Uterus (tissue), 3 donors: ENCODE measurements at regions not wholly inside any gene's neighbourhood (a gene's known extent, or its start where the extent isn't known, plus 50 kb on each side); places are given as distances from the start of the nearest gene placed in this dataset.

Source experiments
- DNase-seq, 2 donors: peaks; one replicate each; pipeline ENCODE4 v3.0.0-alpha.2; 2019 to 2020
- H3K27ac ChIP-seq, 2 donors: fragments of 200-600 bp; sonication (generic); 1 replicate in 1 of 2; 2 replicates in 1 of 2; pipeline ENCODE4 v1.5.1; 2016 to 2018
- H3K27me3 ChIP-seq, 2 donors: fragments of 200-600 bp; sonication (generic); one replicate each; pipeline ENCODE4 v1.5.1; 2018 to 2019; ENCODE audit warnings: control low read depth in 1 of 2
- H3K36me3 ChIP-seq, 2 donors: fragments of 200-600 bp; sonication (generic); one replicate each; pipeline ENCODE4 v1.5.1; 2019; ENCODE audit warnings: control low read depth in 1 of 2
- H3K4me1 ChIP-seq, 2 donors: fragments of 200-600 bp; sonication (generic); one replicate each; pipeline ENCODE4 v1.5.1; 2018 to 2019; ENCODE audit warnings: control low read depth in 1 of 2
- H3K4me3 ChIP-seq, 2 donors: fragments of 200-600 bp; sonication (generic); 1 replicate in 1 of 2; 2 replicates in 1 of 2; pipeline ENCODE4 v1.5.1; 2018 to 2019; ENCODE audit warnings: mild to moderate bottlenecking in 1 of 2
- H3K9me3 ChIP-seq, 2 donors: fragments of 200-600 bp; sonication (generic); one replicate each; pipeline ENCODE4 v1.5.1; 2019; ENCODE audit warnings: control low read depth in 1 of 2
- POLR2A ChIP-seq, 2 donors: fragments of 450-650 bp; IDR thresholded peaks; one replicate each; pipeline ENCODE4 v1.6.1; 2016; ENCODE audit warnings: antibody characterized with exemption in 2 of 2, mild to moderate bottlenecking in 1 of 2, moderate library complexity in 1 of 2
- intact Hi-C: fragments of 100-400 bp; cut with DNase I; formaldehyde crosslinking; loops from one replicate; pipeline ENCODE4 v1.15.1; 2023; ENCODE audit warnings: low total_unique reads
- TF ChIP-seq, protein P1 (sequence below), 4 experiments: fragments of 200-600 bp in 2 of 4; fragments of 450-650 bp in 2 of 4; sonication (generic) in 2 of 4; IDR thresholded peaks; one replicate each; pipeline ENCODE4 v1.5.1; 2016 to 2019; ENCODE audit warnings: antibody characterized with exemption in 4 of 4, mild to moderate bottlenecking in 2 of 4, moderate library complexity in 1 of 4
- donor health status: DM: yes; HTN: yes; CAD: no.

DNA sequence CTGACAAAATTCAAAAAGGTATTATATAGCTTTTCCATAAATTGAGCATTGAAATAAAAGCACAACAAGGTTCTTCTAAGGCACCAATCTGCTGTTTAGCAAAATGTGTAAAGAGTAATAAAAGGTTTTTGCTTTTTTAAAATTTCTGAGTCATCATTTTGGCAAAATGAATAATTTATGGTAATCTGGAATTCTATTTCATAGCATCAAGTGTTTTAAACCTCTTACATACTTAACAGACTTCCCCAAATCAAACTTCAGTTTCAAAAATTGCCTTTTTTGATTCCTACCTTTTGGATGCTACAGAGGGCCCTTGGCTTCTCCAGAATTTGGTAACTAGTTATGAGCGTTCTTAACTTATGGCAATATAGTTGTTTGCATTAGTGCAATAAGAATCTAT, 154.0 kb upstream of the ELAC2 start:
- TF ChIP-seq POLR2A (IDR thresholded peaks at IDR 0.05): no peak
- TF ChIP-seq, protein P1, sequence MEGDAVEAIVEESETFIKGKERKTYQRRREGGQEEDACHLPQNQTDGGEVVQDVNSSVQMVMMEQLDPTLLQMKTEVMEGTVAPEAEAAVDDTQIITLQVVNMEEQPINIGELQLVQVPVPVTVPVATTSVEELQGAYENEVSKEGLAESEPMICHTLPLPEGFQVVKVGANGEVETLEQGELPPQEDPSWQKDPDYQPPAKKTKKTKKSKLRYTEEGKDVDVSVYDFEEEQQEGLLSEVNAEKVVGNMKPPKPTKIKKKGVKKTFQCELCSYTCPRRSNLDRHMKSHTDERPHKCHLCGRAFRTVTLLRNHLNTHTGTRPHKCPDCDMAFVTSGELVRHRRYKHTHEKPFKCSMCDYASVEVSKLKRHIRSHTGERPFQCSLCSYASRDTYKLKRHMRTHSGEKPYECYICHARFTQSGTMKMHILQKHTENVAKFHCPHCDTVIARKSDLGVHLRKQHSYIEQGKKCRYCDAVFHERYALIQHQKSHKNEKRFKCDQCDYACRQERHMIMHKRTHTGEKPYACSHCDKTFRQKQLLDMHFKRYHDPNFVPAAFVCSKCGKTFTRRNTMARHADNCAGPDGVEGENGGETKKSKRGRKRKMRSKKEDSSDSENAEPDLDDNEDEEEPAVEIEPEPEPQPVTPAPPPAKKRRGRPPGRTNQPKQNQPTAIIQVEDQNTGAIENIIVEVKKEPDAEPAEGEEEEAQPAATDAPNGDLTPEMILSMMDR (IDR thresholded peaks at IDR 0.05): no peak
- Histone ChIP-seq H3K4me1 (no peaks in the 10 kb centered on the region), H3K4me3 (no peak overlapping the region), H3K36me3 (no peaks in the 10 kb centered on the region), H3K9me3 (no peaks in the 10 kb centered on the region), H3K27ac (no peak overlapping the region), H3K27me3 (no peaks in the 10 kb centered on the region)
- intact Hi-C loops: no loop called here
- no peak for DNase-seq

DNA sequence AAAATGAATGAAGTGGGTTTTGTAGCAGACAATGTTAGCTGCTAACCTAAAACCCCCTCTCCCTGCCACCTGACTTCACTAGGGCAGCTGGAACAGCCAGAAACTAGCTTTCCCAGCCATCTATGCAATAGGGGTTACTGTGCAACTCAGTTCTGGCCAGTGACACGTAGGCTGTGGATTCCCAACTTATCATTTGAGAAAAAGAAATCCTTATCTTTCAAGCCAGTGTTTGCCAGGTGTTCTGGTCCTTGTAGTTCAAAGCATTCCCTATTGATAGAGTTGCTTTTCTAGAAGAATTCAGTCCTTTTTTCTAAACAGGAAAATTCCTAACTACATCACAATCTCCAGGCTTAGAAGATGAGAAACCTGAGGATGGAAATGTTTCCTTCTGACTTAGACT, 144.5 kb upstream of the ELAC2 start:
- Histone ChIP-seq H3K27me3 (no peaks in the 10 kb centered on the region), H3K4me3 (no peak overlapping the region), H3K27ac (no peak overlapping the region), H3K4me1 (no peaks in the 10 kb centered on the region), H3K36me3 (no peaks in the 10 kb centered on the region), H3K9me3 (no peaks in the 10 kb centered on the region)
- intact Hi-C loops: no loop called here
- TF ChIP-seq POLR2A (IDR thresholded peaks at IDR 0.05): no peak
- TF ChIP-seq, protein P1 (IDR thresholded peaks at IDR 0.05): no peak
- no peak for DNase-seq

DNA sequence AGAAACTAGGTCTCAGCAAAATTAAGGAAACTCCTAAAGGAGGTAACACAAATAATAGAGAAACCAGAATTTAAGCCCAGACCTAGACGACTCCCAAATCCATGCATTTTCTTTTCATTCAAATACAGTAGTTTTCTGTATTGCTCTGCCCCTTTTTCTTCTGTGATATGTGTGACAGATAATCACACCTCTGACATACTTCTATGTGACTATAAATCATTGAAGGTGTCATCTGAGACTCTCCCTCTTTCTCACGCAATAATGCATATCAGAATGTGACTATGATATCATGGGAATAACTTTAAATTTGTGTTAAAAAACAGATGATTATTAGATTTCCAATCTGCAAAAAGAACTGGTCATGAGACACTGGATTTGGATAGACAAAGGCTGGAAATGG, 143.0 kb upstream of the ELAC2 start:
- H3K4me1 ChIP-seq: no peaks in the 10 kb centered on the region
- no peaks in the 10 kb centered on the region for H3K27me3 ChIP-seq
- no peak for TF ChIP-seq POLR2A (IDR thresholded peaks at IDR 0.05)
- TF ChIP-seq, protein P1 (IDR thresholded peaks at IDR 0.05): no peak
- H3K27ac ChIP-seq: no peak overlapping the region
- no peaks in the 10 kb centered on the region for H3K36me3 ChIP-seq
- DNase-seq: no peak
- intact Hi-C loops: no loop called here
- no peaks in the 10 kb centered on the region for H3K9me3 ChIP-seq
- H3K4me3 ChIP-seq: no peak overlapping the region

DNA sequence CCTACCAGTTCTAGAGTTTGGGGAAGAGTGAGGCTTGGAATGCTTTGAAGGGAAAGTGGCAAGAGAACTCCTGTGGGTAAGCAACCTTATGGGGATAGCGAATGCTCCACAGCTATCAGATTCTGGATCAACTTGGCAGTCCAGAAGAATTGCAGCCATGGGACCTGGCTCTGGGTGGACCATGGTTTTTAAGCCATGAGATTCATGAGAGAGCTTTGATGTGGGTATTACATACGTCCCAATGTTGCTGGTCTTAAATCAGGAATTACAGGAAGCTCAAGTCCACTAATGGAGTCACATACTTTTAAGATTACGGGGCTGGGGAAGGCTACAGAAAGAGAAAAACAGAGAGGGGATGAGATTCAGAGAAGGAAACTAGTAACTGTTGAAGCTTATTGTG, 142.5 kb upstream of the ELAC2 start:
- H3K4me3 ChIP-seq: no peak overlapping the region
- no peaks in the 10 kb centered on the region for H3K4me1 ChIP-seq
- no peak for DNase-seq
- no peak for TF ChIP-seq POLR2A (IDR thresholded peaks at IDR 0.05)
- TF ChIP-seq, protein P1 (IDR thresholded peaks at IDR 0.05): no peak
- H3K36me3 ChIP-seq: no peaks in the 10 kb centered on the region
- intact Hi-C loops: no loop called here
- H3K27ac ChIP-seq: no peak overlapping the region
- H3K9me3 ChIP-seq: no peaks in the 10 kb centered on the region
- no peaks in the 10 kb centered on the region for H3K27me3 ChIP-seq

DNA sequence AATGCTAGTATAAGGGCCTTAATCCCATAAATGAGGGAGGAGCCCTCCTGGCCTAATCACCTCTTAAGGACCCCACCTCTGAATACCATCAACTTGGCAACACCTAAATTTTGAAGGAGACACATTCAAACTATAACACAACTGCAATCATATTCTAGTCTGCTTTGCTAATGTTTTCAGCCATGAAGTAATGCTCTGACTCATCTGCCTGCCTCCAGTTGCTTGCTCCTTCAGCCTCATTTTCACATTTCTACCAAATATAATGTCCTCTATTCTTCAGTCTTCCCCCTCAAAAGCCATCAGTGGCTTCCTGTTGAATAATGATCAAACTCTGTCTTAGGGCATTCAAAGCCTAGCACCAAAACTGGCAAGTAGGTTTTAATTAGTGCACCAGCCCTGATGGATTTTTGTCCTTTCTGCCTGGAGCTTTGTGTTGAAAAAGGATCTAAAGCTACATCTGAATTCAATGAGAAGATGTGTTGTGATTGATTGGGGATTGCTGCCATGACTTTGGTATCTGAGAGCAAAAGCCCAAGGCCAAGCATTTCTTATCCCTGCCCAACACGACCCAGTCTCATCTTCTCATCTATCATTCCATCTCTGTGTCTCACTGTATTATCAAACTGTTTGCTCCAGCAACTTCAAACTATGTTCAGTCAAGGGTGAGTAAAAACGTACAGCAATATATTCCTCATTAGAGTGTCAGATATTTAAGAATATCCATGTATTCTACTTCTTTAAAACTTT, 140.8 kb upstream of the ELAC2 start:
- intact Hi-C loops: no loop called here
- TF ChIP-seq, protein P1 (IDR thresholded peaks at IDR 0.05): no peak
- TF ChIP-seq POLR2A (IDR thresholded peaks at IDR 0.05): no peak
- no peak overlapping the region for H3K27ac ChIP-seq

More for the DNA sequence above, 140.8 kb upstream of the ELAC2 start:
- Histone ChIP-seq H3K27me3 (no peaks in the 10 kb centered on the region), H3K36me3 (no peaks in the 10 kb centered on the region), H3K4me3 (no peak overlapping the region), H3K4me1 (no peaks in the 10 kb centered on the region), H3K9me3 (no peaks in the 10 kb centered on the region)
- DNase-seq: no peak
